PC-9 (cell line): ENCODE measurements at regions not wholly inside any gene's neighbourhood (a gene's known extent, or its start where the extent isn't known, plus 50 kb on each side); places are given as distances from the start of the nearest gene placed in this dataset.

Experiments
- BruUV-seq: library from RNA; stranded (reverse); fragments of 400-500 nt; replicated peaks from 2 replicates; lab custom pipeline; 2021; lab: Mats Ljungman, UMichigan
- CTCF ChIA-PET: fragments of 300-600 bp; sonication (Branson Sonifier 250); formaldehyde crosslinking; loops from one replicate; lab custom pipeline; 2022; ENCODE audit warnings: antibody characterized with exemption; lab: Charles Lee
- POLR2A ChIA-PET: fragments of 300-600 bp; sonication (Branson Sonifier 250); formaldehyde crosslinking; loops from one replicate; lab custom pipeline; 2022; ENCODE audit warnings: antibody characterized with exemption; ENCODE audit not compliant: unreplicated experiment; lab: Charles Lee
- DNase-seq, 2 experiments: peaks; one replicate each; pipeline versions ENCODE4 v3.0.0 to v3.0.0-alpha.2; 2015 to 2022; ENCODE audit warnings: mixed read lengths in 1 of 2
- H2AFZ ChIP-seq: fragments of 200-600 bp; sonication (generic); 2 replicates; pipeline ENCODE4 v1.8.1; 2017; ENCODE audit warnings: antibody characterized with exemption
- H3F3A ChIP-seq: fragments of 200-600 bp; sonication (generic); 2 replicates; pipeline ENCODE4 v1.8.1; 2017; ENCODE audit warnings: antibody characterized with exemption, mild to moderate bottlenecking, low read depth; ENCODE audit not compliant: insufficient read depth
- H3K27ac ChIP-seq: fragments of 200-600 bp; sonication (generic); 2 replicates; pipeline ENCODE4 v1.6.1; 2016; ENCODE audit warnings: mixed run types
- H3K27me3 ChIP-seq: fragments of 200-600 bp; sonication (generic); 2 replicates; pipeline ENCODE4 v1.6.1; 2016; ENCODE audit warnings: low read depth, mixed run types; ENCODE audit not compliant: insufficient read depth
- H3K36me3 ChIP-seq: fragments of 200-600 bp; sonication (generic); 2 replicates; pipeline ENCODE4 v1.6.1; 2016; ENCODE audit warnings: low read depth, mixed run types
- H3K4me1 ChIP-seq: fragments of 200-600 bp; sonication (generic); replicated peaks from 2 replicates; pipeline ENCODE4 v1.6.1; 2016; ENCODE audit warnings: mixed run types; ENCODE audit not compliant: insufficient read depth
- H3K4me2 ChIP-seq: fragments of 200-600 bp; sonication (generic); 2 replicates; pipeline ENCODE4 v1.6.1; 2017; ENCODE audit warnings: mixed run types
- H3K4me3 ChIP-seq: fragments of 200-600 bp; sonication (generic); 2 replicates; pipeline ENCODE4 v1.6.1; 2016; ENCODE audit warnings: mixed run types
- H3K79me2 ChIP-seq: fragments of 200-600 bp; sonication (generic); 2 replicates; pipeline ENCODE4 v1.6.1; 2017; ENCODE audit warnings: low read depth, mixed run types
- H3K9me2 ChIP-seq: fragments of 200-600 bp; sonication (generic); 2 replicates; pipeline ENCODE4 v1.8.1; 2017; ENCODE audit warnings: mild to moderate bottlenecking; ENCODE audit not compliant: insufficient read depth
- H3K9me3 ChIP-seq: fragments of 200-600 bp; sonication (generic); 2 replicates; pipeline ENCODE4 v1.8.1; 2016; ENCODE audit warnings: low read depth; ENCODE audit not compliant: insufficient read depth
- H4K20me1 ChIP-seq: fragments of 200-600 bp; sonication (generic); 2 replicates; pipeline ENCODE4 v1.8.1; 2017; ENCODE audit not compliant: insufficient read depth
- EZH2 ChIP-seq: fragments of 200-600 bp; sonication (generic); IDR thresholded peaks from 2 replicates; pipeline ENCODE4 v1.8.0; 2017; ENCODE audit warnings: antibody characterized with exemption, low read depth
- intact Hi-C: fragments of 100-400 bp; cut with micrococcal nuclease; formaldehyde crosslinking; loops from one replicate; pipeline ENCODE4 v1.10.0; 2022; ENCODE audit not compliant: unreplicated experiment
- TF ChIP-seq, protein P1 (sequence below): fragments of 200-600 bp; sonication (generic); conservative IDR thresholded peaks from 2 replicates; pipeline ENCODE4 v1.6.1; 2017; ENCODE audit warnings: mixed run types, antibody characterized with exemption, mild to moderate bottlenecking, moderate library complexity

DNA sequence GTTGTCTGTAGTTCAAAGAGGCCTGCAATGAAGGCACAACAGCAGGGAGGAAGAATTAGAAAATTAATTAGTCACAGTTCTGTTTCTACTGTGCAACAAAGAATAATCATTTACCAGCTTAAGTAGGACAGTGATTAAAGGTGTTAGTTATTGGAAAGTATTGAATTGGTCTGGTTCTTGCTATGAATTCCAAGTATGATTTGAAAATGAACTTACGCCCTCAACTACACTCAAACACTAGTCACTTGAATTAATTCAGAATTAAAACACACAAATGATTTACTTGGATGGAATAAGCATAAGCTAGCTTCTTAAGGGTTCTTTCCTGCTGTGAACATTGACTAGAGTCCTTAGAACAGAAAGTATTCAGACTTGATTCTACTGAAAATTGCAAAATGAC, 69.9 kb upstream of the EXOC1L start:
- ChIA-PET CTCF (no interaction called here), POLR2A (no interaction called here)
- Histone ChIP-seq H3K79me2 (no peaks in the 10 kb centered on the region), H4K20me1 (no peaks in the 10 kb centered on the region), H3K9me3 (no peaks in the 10 kb centered on the region), H3F3A (no peaks in the 10 kb centered on the region), H3K36me3 (no peaks in the 10 kb centered on the region), H3K4me3 (no peak overlapping the region), H3K4me1 (peaks cover 5% of the 10 kb centered on the region; the same call in 1 of the 2 replicates), H3K9me2 (no peaks in the 10 kb centered on the region), H3K27ac (no peak overlapping the region), H2AFZ (no peak overlapping the region), H3K27me3 (no peaks in the 10 kb centered on the region), H3K4me2 (no peak overlapping the region)
- DNase-seq: no peak
- BruUV-seq: no TSS peak
- TF ChIP-seq, protein P1, sequence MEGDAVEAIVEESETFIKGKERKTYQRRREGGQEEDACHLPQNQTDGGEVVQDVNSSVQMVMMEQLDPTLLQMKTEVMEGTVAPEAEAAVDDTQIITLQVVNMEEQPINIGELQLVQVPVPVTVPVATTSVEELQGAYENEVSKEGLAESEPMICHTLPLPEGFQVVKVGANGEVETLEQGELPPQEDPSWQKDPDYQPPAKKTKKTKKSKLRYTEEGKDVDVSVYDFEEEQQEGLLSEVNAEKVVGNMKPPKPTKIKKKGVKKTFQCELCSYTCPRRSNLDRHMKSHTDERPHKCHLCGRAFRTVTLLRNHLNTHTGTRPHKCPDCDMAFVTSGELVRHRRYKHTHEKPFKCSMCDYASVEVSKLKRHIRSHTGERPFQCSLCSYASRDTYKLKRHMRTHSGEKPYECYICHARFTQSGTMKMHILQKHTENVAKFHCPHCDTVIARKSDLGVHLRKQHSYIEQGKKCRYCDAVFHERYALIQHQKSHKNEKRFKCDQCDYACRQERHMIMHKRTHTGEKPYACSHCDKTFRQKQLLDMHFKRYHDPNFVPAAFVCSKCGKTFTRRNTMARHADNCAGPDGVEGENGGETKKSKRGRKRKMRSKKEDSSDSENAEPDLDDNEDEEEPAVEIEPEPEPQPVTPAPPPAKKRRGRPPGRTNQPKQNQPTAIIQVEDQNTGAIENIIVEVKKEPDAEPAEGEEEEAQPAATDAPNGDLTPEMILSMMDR: no peak
- no peak for TF ChIP-seq EZH2
- intact Hi-C loops: no loop called here

DNA sequence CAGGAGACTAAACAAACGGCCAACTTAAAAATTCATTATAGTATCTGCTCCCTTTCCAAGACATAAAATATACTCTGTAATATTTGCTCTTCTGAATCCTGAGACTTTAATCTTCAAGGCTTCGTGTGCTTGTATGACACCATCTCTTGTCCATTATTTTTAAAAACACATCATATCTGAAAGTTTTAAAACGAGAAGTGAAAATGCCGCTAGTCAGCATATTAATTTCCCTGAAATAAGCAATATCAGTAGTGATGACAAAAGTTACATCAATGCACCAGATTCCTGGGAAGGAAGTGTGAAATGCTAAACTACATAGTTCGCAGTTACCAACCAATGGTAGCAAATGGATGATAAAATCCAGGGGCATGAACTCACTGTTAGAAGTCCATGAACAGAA, 66.8 kb upstream of the EXOC1L start:
- ChIA-PET CTCF (no interaction called here), POLR2A (interaction anchor here (0.6 kb wide), 1 partner anchor 101 kb away, joined by 3 read pairs; the partner anchor contains the start of gene EXOC1)
- no peak overlapping the region for H2AFZ ChIP-seq

DNA sequence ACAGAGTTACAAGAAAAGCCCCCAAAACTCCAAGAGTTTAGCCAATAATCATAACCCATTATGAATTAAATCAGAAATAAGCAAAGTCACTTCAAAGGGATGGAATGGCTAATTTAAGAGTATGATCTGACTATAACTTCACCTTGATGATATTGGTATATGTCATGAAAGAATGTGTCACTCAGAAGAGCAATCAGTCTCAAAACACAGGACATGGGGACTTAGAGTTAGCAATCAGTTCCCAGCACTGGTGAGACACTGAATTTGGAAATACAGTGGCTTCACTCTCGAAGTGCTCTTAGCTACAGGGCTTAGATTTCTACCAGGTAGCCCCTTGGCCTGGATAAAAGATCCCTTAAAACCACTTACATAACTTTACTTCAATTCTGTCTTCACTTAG, 65.7 kb upstream of the EXOC1L start:
- no peak overlapping the region for H3K4me3 ChIP-seq
- BruUV-seq: no TSS peak

More for the DNA sequence above, 66.8 kb upstream of the EXOC1L start:
- Histone ChIP-seq H3K9me2 (no peaks in the 10 kb centered on the region), H3K9me3 (no peaks in the 10 kb centered on the region), H3K27me3 (no peaks in the 10 kb centered on the region), H3K36me3 (no peaks in the 10 kb centered on the region), H3K27ac (no peak overlapping the region), H3K79me2 (no peaks in the 10 kb centered on the region), H4K20me1 (no peaks in the 10 kb centered on the region), H3K4me2 (no peak overlapping the region), H3K4me3 (no peak overlapping the region), H3F3A (peaks cover 7% of the 10 kb centered on the region; the same call in 1 of the 2 replicates), H3K4me1 (peaks cover 19% of the 10 kb centered on the region)
- no peak for DNase-seq
- TF ChIP-seq, protein P1: no peak
- TF ChIP-seq EZH2: no peak
- BruUV-seq: no TSS peak
- intact Hi-C loops: no loop called here

More for the DNA sequence above, 65.7 kb upstream of the EXOC1L start:
- CTCF ChIA-PET: no interaction called here
- intact Hi-C loops: no loop called here
- H2AFZ ChIP-seq: no peak overlapping the region
- H3K27ac ChIP-seq: no peak overlapping the region
- H3F3A ChIP-seq: peaks cover 7% of the 10 kb centered on the region; the same call in 1 of the 2 replicates
- no peaks in the 10 kb centered on the region for H3K9me3 ChIP-seq
- DNase-seq: no peak
- POLR2A ChIA-PET: no interaction called here
- H3K9me2 ChIP-seq: no peaks in the 10 kb centered on the region
- H4K20me1 ChIP-seq: no peaks in the 10 kb centered on the region
- no peaks in the 10 kb centered on the region for H3K27me3 ChIP-seq
- no peaks in the 10 kb centered on the region for H3K79me2 ChIP-seq
- H3K4me2 ChIP-seq: no peak overlapping the region
- no peaks in the 10 kb centered on the region for H3K36me3 ChIP-seq
- H3K4me1 ChIP-seq: peaks cover 26% of the 10 kb centered on the region
- no peak for TF ChIP-seq EZH2
- TF ChIP-seq, protein P1: no peak
